ENCODE measurements at regions not wholly inside any gene's neighbourhood (a gene's known extent, or its start where the extent isn't known, plus 50 kb on each side); places are given as distances from the start of the nearest gene placed in this dataset.
"Not testable (repeated sequence)": the region's sequence is repeated elsewhere in the genome, so short reads cannot be mapped to it uniquely, and the experiment has no call there.

DNA sequence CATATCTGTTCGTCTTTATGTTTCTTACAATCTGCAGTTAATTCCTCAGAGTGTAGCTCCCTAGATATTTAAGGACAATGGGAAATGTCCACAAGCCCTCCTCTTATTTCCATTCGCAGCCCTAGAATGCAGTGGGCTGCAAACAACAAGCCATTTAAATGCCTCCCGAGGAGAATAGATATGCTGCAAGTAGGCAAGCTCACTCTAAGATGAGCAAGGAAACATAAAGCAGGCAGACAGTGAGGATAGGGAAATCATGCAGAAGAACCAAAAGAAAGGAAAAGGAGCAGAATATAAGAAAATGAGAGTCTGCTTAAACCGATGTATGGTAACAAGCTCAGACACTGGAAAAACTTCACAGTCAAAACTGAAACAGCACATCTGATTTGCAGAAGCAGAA lies 561.9 kb downstream of the GBE1 start:
- Mint-ChIP-seq H3K36me3 (no peaks in the 10 kb centered on the region), H3K27me3 (no peaks in the 10 kb centered on the region), H3K4me3 (no peak overlapping the region)

DNA sequence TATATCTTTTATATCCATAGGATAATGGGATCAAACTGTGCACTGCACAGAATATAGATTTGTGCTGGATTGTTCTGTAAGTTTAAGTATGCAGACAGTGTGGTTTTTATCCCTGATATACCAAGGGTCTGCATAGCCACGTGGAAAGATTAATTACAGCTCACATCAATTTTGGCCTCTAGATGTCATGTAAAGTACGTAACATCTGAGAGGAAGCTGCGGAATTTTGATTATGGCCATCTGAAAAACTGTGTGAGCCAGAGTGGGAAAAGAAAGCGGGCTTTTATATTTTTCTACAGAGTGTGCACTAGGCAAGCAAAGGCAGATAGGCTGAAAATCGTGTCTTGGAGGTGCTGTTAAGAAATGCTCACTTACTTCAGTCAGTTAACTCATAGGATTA lies 562.7 kb downstream of the GBE1 start:
- Mint-ChIP-seq H3K27me3 (no peaks in the 10 kb centered on the region), H3K36me3 (no peaks in the 10 kb centered on the region), H3K4me1 (no peaks in the 10 kb centered on the region), H3K9me3 (peaks cover 0 to 7% (median 2%) of the 10 kb centered on the region in 7 donors), H3K27ac (no peak overlapping the region), H3K4me3 (no peak overlapping the region)
- no peak overlapping the region for H3K27ac ChIP-seq (ENCODE audit: insufficient read depth, low read length, poor library complexity, severe bottlenecking)
- no peaks in the 10 kb centered on the region for H3K36me3 ChIP-seq (ENCODE audit: control insufficient read depth, insufficient read depth, low read length)
- DNase-seq (no peak), ATAC-seq (ENCODE audit: low read depth in 2 of 2) (no peak)
- H3K4me1 ChIP-seq (ENCODE audit: control insufficient read depth, insufficient read depth, low read length, poor library complexity, severe bottlenecking) = no peaks in the 10 kb centered on the region
- H3K9me3 ChIP-seq (ENCODE audit: control insufficient read depth in 2 of 2, low read length in 2 of 2) = no peaks in the 10 kb centered on the region
- no peaks in the 10 kb centered on the region for H3K27me3 ChIP-seq (ENCODE audit: control insufficient read depth, insufficient read depth, low read length)
- H3K4me3 ChIP-seq (ENCODE audit: low read depth, low read length) = no peak overlapping the region

More for the DNA sequence above, 561.9 kb downstream of the GBE1 start:
- H3K4me3 ChIP-seq (ENCODE audit: low read depth, low read length) = no peak overlapping the region
- H3K4me1 Mint-ChIP-seq = no peaks in the 10 kb centered on the region
- no peak overlapping the region for H3K27ac Mint-ChIP-seq
- DNase-seq (no peak), ATAC-seq (ENCODE audit: low read depth in 2 of 2) (no peak)
- no peaks in the 10 kb centered on the region for H3K27me3 ChIP-seq (ENCODE audit: control insufficient read depth, insufficient read depth, low read length)
- H3K9me3 ChIP-seq (ENCODE audit: control insufficient read depth in 2 of 2, low read length in 2 of 2) = no peaks in the 10 kb centered on the region
- no peaks in the 10 kb centered on the region for H3K4me1 ChIP-seq (ENCODE audit: control insufficient read depth, insufficient read depth, low read length, poor library complexity, severe bottlenecking)
- H3K27ac ChIP-seq (ENCODE audit: insufficient read depth, low read length, poor library complexity, severe bottlenecking) = no peak overlapping the region
- H3K9me3 Mint-ChIP-seq = peaks cover 0 to 7% (median 2%) of the 10 kb centered on the region in 7 donors
- H3K36me3 ChIP-seq (ENCODE audit: control insufficient read depth, insufficient read depth, low read length) = no peaks in the 10 kb centered on the region

DNA sequence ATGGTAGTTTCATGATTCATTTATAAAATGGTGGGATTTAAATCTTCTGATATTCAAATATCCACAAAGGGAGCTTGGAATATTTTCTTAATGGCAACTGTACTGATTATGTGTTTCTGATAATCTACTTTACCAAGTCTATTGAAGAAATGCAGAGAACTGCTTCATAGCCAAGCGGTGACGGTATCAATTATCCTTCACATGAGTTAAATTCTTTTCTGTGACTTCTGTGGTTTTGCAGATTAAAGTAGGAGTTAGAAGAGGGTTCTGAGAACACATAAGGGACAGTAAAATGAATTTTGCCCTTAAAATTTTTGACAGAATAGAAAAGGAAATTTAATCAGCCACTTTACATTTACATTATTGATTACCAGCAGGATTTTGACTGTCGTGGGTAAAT lies 563.2 kb downstream of the GBE1 start:
- no peak for DNase-seq
- no peak for ATAC-seq (ENCODE audit: low read depth in 2 of 2)
- H3K9me3 ChIP-seq (ENCODE audit: control insufficient read depth in 2 of 2, low read length in 2 of 2) = no peaks in the 10 kb centered on the region
- H3K27me3 ChIP-seq (ENCODE audit: control insufficient read depth, insufficient read depth, low read length) = no peaks in the 10 kb centered on the region
- H3K4me3 ChIP-seq (ENCODE audit: low read depth, low read length) = no peak overlapping the region
- Mint-ChIP-seq H3K4me1 (no peaks in the 10 kb centered on the region), H3K4me3 (no peak overlapping the region), H3K27ac (no peak overlapping the region), H3K36me3 (no peaks in the 10 kb centered on the region), H3K27me3 (no peaks in the 10 kb centered on the region), H3K9me3 (peaks cover 0 to 7% (median 2%) of the 10 kb centered on the region in 7 donors)
- no peaks in the 10 kb centered on the region for H3K36me3 ChIP-seq (ENCODE audit: control insufficient read depth, insufficient read depth, low read length)
- no peak overlapping the region for H3K27ac ChIP-seq (ENCODE audit: insufficient read depth, low read length, poor library complexity, severe bottlenecking)
- H3K4me1 ChIP-seq (ENCODE audit: control insufficient read depth, insufficient read depth, low read length, poor library complexity, severe bottlenecking) = no peaks in the 10 kb centered on the region

- Mint-ChIP-seq H3K36me3 (no peaks in the 10 kb centered on the region), H3K27ac (no peak overlapping the region), H3K4me1 (no peaks in the 10 kb centered on the region), H3K27me3 (no peaks in the 10 kb centered on the region), H3K4me3 (no peak overlapping the region), H3K9me3 (peaks cover 0 to 7% (median 2%) of the 10 kb centered on the region in 7 donors)
- Histone ChIP-seq H3K4me3 (ENCODE audit: low read depth, low read length) (no peak overlapping the region), H3K9me3 (ENCODE audit: control insufficient read depth in 2 of 2, low read length in 2 of 2) (no peaks in the 10 kb centered on the region), H3K27ac (ENCODE audit: insufficient read depth, low read length, poor library complexity, severe bottlenecking) (no peak overlapping the region), H3K27me3 (ENCODE audit: control insufficient read depth, insufficient read depth, low read length) (no peaks in the 10 kb centered on the region), H3K4me1 (ENCODE audit: control insufficient read depth, insufficient read depth, low read length, poor library complexity, severe bottlenecking) (no peaks in the 10 kb centered on the region), H3K36me3 (ENCODE audit: control insufficient read depth, insufficient read depth, low read length) (no peaks in the 10 kb centered on the region)
- no peak for ATAC-seq (ENCODE audit: low read depth in 2 of 2)
- no peak for DNase-seq
Observed at GRCh38 chr3:81197386-81197785, 564.1 kb downstream of the GBE1 start.

DNA sequence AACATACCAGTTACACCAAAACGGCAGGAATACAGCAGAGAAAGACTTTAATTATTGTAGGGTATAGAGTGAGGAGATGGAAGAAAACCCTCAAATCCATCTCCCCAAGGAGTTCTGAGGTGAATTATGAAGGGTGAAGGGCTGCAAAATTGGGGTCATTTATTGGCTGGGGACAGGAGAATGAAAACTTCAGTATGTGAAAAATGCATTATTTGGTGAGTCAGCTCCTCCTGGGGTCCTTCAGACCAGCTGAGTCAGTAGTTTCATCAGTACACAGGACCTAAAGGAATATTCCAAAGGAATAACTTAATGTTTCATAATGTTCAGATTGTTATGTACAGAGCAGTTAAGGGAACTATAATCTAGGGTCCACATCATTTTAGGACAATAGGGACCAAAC lies 566.0 kb downstream of the GBE1 start:
- H3K36me3 Mint-ChIP-seq = no peaks in the 10 kb centered on the region
- H3K27me3 ChIP-seq (ENCODE audit: control insufficient read depth, insufficient read depth, low read length) = no peaks in the 10 kb centered on the region
- no peak overlapping the region for H3K4me3 Mint-ChIP-seq
- no peaks in the 10 kb centered on the region for H3K27me3 Mint-ChIP-seq
- H3K27ac ChIP-seq (ENCODE audit: insufficient read depth, low read length, poor library complexity, severe bottlenecking) = no peak overlapping the region
- no peak overlapping the region for H3K27ac Mint-ChIP-seq
- no peaks in the 10 kb centered on the region for H3K9me3 ChIP-seq (ENCODE audit: control insufficient read depth in 2 of 2, low read length in 2 of 2)
- peaks cover 0 to 7% (median 1%) of the 10 kb centered on the region in 7 donors for H3K9me3 Mint-ChIP-seq
- H3K4me3 ChIP-seq (ENCODE audit: low read depth, low read length) = no peak overlapping the region
- H3K4me1 Mint-ChIP-seq = no peaks in the 10 kb centered on the region
- DNase-seq (no peak), ATAC-seq (ENCODE audit: low read depth in 2 of 2) (no peak)
- H3K4me1 ChIP-seq (ENCODE audit: control insufficient read depth, insufficient read depth, low read length, poor library complexity, severe bottlenecking) = no peaks in the 10 kb centered on the region
- no peaks in the 10 kb centered on the region for H3K36me3 ChIP-seq (ENCODE audit: control insufficient read depth, insufficient read depth, low read length)

GRCh38 chr3:81186412-81186811 lies 575.0 kb downstream of the GBE1 start:
- Histone ChIP-seq H3K9me3 (ENCODE audit: control insufficient read depth in 2 of 2, low read length in 2 of 2) (no peaks in the 10 kb centered on the region), H3K36me3 (ENCODE audit: control insufficient read depth, insufficient read depth, low read length) (no peaks in the 10 kb centered on the region), H3K4me1 (ENCODE audit: control insufficient read depth, insufficient read depth, low read length, poor library complexity, severe bottlenecking) (no peaks in the 10 kb centered on the region), H3K27me3 (ENCODE audit: control insufficient read depth, insufficient read depth, low read length) (no peaks in the 10 kb centered on the region), H3K4me3 (ENCODE audit: low read depth, low read length) (no peak overlapping the region), H3K27ac (ENCODE audit: insufficient read depth, low read length, poor library complexity, severe bottlenecking) (no peak overlapping the region)
- H3K27me3 Mint-ChIP-seq = no peaks in the 10 kb centered on the region
- H3K9me3 Mint-ChIP-seq = peaks cover 2 to 34% (median 8%) of the 10 kb centered on the region in 7 donors
- no peak for DNase-seq
- H3K4me3 Mint-ChIP-seq = no peak overlapping the region
- no peak overlapping the region for H3K27ac Mint-ChIP-seq
- ATAC-seq (ENCODE audit: low read depth in 2 of 2) = no peak
- H3K36me3 Mint-ChIP-seq = no peaks in the 10 kb centered on the region
- H3K4me1 Mint-ChIP-seq = no peaks in the 10 kb centered on the region

- H3K27me3 Mint-ChIP-seq; H3K4me1 ChIP-seq (ENCODE audit: control insufficient read depth, insufficient read depth, low read length, poor library complexity, severe bottlenecking); H3K36me3 ChIP-seq (ENCODE audit: control insufficient read depth, insufficient read depth, low read length); H3K36me3 Mint-ChIP-seq; DNase-seq; H3K27me3 ChIP-seq (ENCODE audit: control insufficient read depth, insufficient read depth, low read length); H3K4me1 Mint-ChIP-seq; H3K9me3 ChIP-seq (ENCODE audit: control insufficient read depth in 2 of 2, low read length in 2 of 2); ATAC-seq (ENCODE audit: low read depth in 2 of 2); H3K4me3 Mint-ChIP-seq; H3K4me3 ChIP-seq (ENCODE audit: low read depth, low read length); H3K27ac ChIP-seq (ENCODE audit: insufficient read depth, low read length, poor library complexity, severe bottlenecking); H3K27ac Mint-ChIP-seq: not testable (repeated sequence)
- H3K9me3 Mint-ChIP-seq = peaks cover 0 to 18% (median 4%) of the 10 kb centered on the region in 7 donors
Observed at GRCh38 chr3:81182086-81182875, 579.2 kb downstream of the GBE1 start.

DNA sequence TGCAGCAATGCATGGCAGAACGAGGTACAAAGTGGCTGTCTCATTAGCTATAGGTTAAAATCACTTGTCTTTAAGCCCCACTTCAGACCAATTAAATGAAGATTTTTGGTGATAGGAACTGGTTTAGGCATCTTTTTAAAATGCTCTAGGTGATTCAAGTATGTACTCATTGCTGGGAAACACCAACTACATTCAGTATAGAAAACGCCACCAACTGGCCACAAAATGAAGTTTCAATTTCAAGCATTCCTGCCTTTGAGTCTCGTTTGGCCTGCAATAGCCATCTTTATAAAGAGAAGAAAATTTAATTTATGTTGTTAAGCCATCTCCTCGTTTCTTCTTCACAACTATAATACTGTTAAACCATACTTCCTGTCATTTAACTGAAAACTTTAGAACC lies 587.9 kb downstream of the GBE1 start:
- H3K4me3 Mint-ChIP-seq = no peak overlapping the region
- no peaks in the 10 kb centered on the region for H3K4me1 Mint-ChIP-seq
- ATAC-seq (ENCODE audit: low read depth in 2 of 2) (no peak), DNase-seq (no peak)
- Histone ChIP-seq H3K27ac (ENCODE audit: insufficient read depth, low read length, poor library complexity, severe bottlenecking) (no peak overlapping the region), H3K4me3 (ENCODE audit: low read depth, low read length) (no peak overlapping the region), H3K9me3 (ENCODE audit: control insufficient read depth in 2 of 2, low read length in 2 of 2) (peaks cover 3 to 4% of the 10 kb centered on the region in 2 experiments), H3K36me3 (ENCODE audit: control insufficient read depth, insufficient read depth, low read length) (no peaks in the 10 kb centered on the region), H3K27me3 (ENCODE audit: control insufficient read depth, insufficient read depth, low read length) (no peaks in the 10 kb centered on the region), H3K4me1 (ENCODE audit: control insufficient read depth, insufficient read depth, low read length, poor library complexity, severe bottlenecking) (no peaks in the 10 kb centered on the region)
- peaks cover 0 to 14% (median 1%) of the 10 kb centered on the region in 7 donors for H3K9me3 Mint-ChIP-seq
- no peaks in the 10 kb centered on the region for H3K27me3 Mint-ChIP-seq
- H3K27ac Mint-ChIP-seq = no peak overlapping the region
- no peaks in the 10 kb centered on the region for H3K36me3 Mint-ChIP-seq
